H1 (cell line): ENCODE measurements at regions not wholly inside any gene's neighbourhood (a gene's known extent, or its start where the extent isn't known, plus 50 kb on each side); places are given as distances from the start of the nearest gene placed in this dataset.

ENCODE experiments used
- CTCF ChIA-PET: fragments of 300-600 bp; sonication (Branson Sonifier 250); formaldehyde crosslinking; loops from one replicate; lab custom pipeline; 2021; ENCODE audit not compliant: partially characterized antibody; lab: Charles Lee
- POLR2A ChIA-PET: fragments of 300-600 bp; sonication (Branson Sonifier 250); formaldehyde crosslinking; loops from one replicate; lab custom pipeline; 2021; ENCODE audit warnings: inconsistent platforms; ENCODE audit not compliant: partially characterized antibody; lab: Charles Lee
- DNase-seq, 2 experiments: peaks; one replicate each; pipeline versions ENCODE4 v3.0.0 to v3.0.0-alpha.2; 2010 to 2022; ENCODE audit warnings: low spot score in 2 of 2, low read depth in 1 of 2, mixed read lengths in 1 of 2
- FAIRE-seq: peaks from 2 replicates; lab custom pipeline; 2011; peaks lifted over from hg19 to GRCh38; lab: Jason Lieb, UNC
- H2AFZ ChIP-seq: 2 replicates; pipeline ENCODE4 v1.8.1; 2012; ENCODE audit warnings: low read length, inconsistent platforms
- H2AK5ac ChIP-seq: 2 replicates; pipeline ENCODE4 v1.6.1; 2013; ENCODE audit warnings: low read depth, low read length
- H2BK120ac ChIP-seq: replicated peaks from 2 replicates; pipeline ENCODE3; 2013; ENCODE audit warnings: low read depth, low read length, inconsistent platforms
- H2BK12ac ChIP-seq: 2 replicates; pipeline ENCODE4 v1.6.1; 2013; ENCODE audit warnings: low read depth, low read length
- H2BK15ac ChIP-seq: 2 replicates; pipeline ENCODE4 v1.6.1; 2013; ENCODE audit warnings: low read length
- H2BK20ac ChIP-seq: 2 replicates; pipeline ENCODE4 v1.6.1; 2013; ENCODE audit warnings: low read length
- H2BK5ac ChIP-seq: 2 replicates; pipeline ENCODE4 v1.6.1; 2013; ENCODE audit warnings: low read depth, low read length
- H3K14ac ChIP-seq: 2 replicates; pipeline ENCODE4 v1.6.1; 2013; ENCODE audit warnings: inconsistent platforms; ENCODE audit not compliant: insufficient read length
- H3K18ac ChIP-seq: 2 replicates; pipeline ENCODE4 v1.6.1; 2013; ENCODE audit warnings: low read length; ENCODE audit errors: extremely low read depth
- H3K23ac ChIP-seq: 2 replicates; pipeline ENCODE4 v1.6.1; 2013; ENCODE audit warnings: inconsistent platforms; ENCODE audit not compliant: insufficient read length
- H3K23me2 ChIP-seq: 2 replicates; pipeline ENCODE4 v1.6.1; 2013; ENCODE audit warnings: low read depth, low read length
- H3K27ac ChIP-seq: 2 replicates; pipeline ENCODE4 v1.6.1; 2011; ENCODE audit warnings: low read depth, low read length, inconsistent platforms
- H3K27me3 ChIP-seq, 4 experiments: replicated peaks in 1 of 4; 1 replicate in 1 of 4; 2 replicates in 3 of 4; pipeline versions ENCODE4 v1.6.1 to v1.8.1; 2011 to 2013; ENCODE audit warnings: low read length in 3 of 4, mild to moderate bottlenecking in 3 of 4, inconsistent platforms in 2 of 4, mixed read lengths in 2 of 4, moderate library complexity in 1 of 4; ENCODE audit not compliant: control insufficient read depth in 3 of 4, insufficient read depth in 3 of 4; ENCODE audit errors: extremely low read depth in 1 of 4
- H3K36me3 ChIP-seq, 4 experiments: 2 replicates each; pipeline versions ENCODE4 v1.6.1 to v1.8.1; 2011 to 2013; ENCODE audit warnings: mild to moderate bottlenecking in 4 of 4, low read length in 3 of 4, moderate library complexity in 2 of 4, control low read depth in 1 of 4, inconsistent platforms in 1 of 4; ENCODE audit not compliant: insufficient read depth in 4 of 4, control insufficient read depth in 2 of 4
- H3K4ac ChIP-seq: replicated peaks from 2 replicates; pipeline ENCODE3; 2013; ENCODE audit warnings: low read length, low read depth, mixed read lengths, inconsistent platforms; ENCODE audit not compliant: insufficient read length
- H3K4me1 ChIP-seq, 4 experiments: replicated peaks in 1 of 4; 1 replicate in 1 of 4; 2 replicates in 3 of 4; pipeline versions ENCODE4 v1.6.1 to v1.8.1; 2011 to 2013; ENCODE audit warnings: low read length in 3 of 4, inconsistent platforms in 2 of 4, mixed read lengths in 1 of 4; ENCODE audit not compliant: insufficient read depth in 4 of 4, control insufficient read depth in 3 of 4
- H3K4me2 ChIP-seq, 2 experiments: 2 replicates each; pipeline versions ENCODE4 v1.6.1 to v1.8.1; 2011 to 2013; ENCODE audit warnings: low read depth in 2 of 2, low read length in 2 of 2, control low read depth in 1 of 2, inconsistent platforms in 1 of 2, mild to moderate bottlenecking in 1 of 2; ENCODE audit not compliant: insufficient read depth in 1 of 2
- H3K4me3 ChIP-seq, 4 experiments: fragments of 200-600, 300-600 bp in 1 of 4; sonication (generic), shearing (Covaris generic), sonication (Bioruptor Twin) in 1 of 4; 2 replicates each; pipeline versions ENCODE4 v1.5.1 to v1.8.1; 2011 to 2016; ENCODE audit warnings: low read length in 4 of 4, low read depth in 3 of 4, control low read depth in 2 of 4, inconsistent platforms in 2 of 4, mild to moderate bottlenecking in 2 of 4, mixed read lengths in 1 of 4, moderate library complexity in 1 of 4; ENCODE audit not compliant: insufficient read depth in 2 of 4; ENCODE audit errors: extremely low read depth in 1 of 4
- H3K56ac ChIP-seq: replicated peaks from 2 replicates; pipeline ENCODE3; 2013; ENCODE audit warnings: low read depth, mild to moderate bottlenecking, mixed read lengths, low read length, inconsistent platforms; ENCODE audit not compliant: insufficient read length
- H3K79me1 ChIP-seq: 2 replicates; pipeline ENCODE4 v1.6.1; 2013; ENCODE audit warnings: low read depth, low read length, control low read depth
- H3K79me2 ChIP-seq, 2 experiments: 2 replicates each; pipeline versions ENCODE4 v1.6.1 to v1.8.1; 2012 to 2013; ENCODE audit warnings: low read length in 2 of 2, mild to moderate bottlenecking in 2 of 2, inconsistent platforms in 1 of 2; ENCODE audit not compliant: insufficient read depth in 2 of 2, control insufficient read depth in 1 of 2
- H3K9ac ChIP-seq, 4 experiments: replicated peaks in 1 of 4; 1 replicate in 1 of 4; 2 replicates in 3 of 4; pipeline versions ENCODE4 v1.6.1 to v1.8.1; 2011 to 2013; ENCODE audit warnings: low read depth in 3 of 4, low read length in 3 of 4, control low read depth in 2 of 4, mild to moderate bottlenecking in 2 of 4, moderate library complexity in 2 of 4, inconsistent platforms in 1 of 4; ENCODE audit errors: extremely low read depth in 1 of 4
- H3K9me3 ChIP-seq, 2 experiments: 2 replicates each; pipeline versions ENCODE4 v1.6.1 to v1.8.1; 2012 to 2013; ENCODE audit warnings: mild to moderate bottlenecking in 2 of 2, moderate library complexity in 2 of 2, control low read depth in 1 of 2, inconsistent platforms in 1 of 2, low read depth in 1 of 2, low read length in 1 of 2, mixed read lengths in 1 of 2; ENCODE audit not compliant: insufficient read depth in 2 of 2
- H4K20me1 ChIP-seq, 2 experiments: replicated peaks in 1 of 2; 2 replicates each; pipeline versions ENCODE3 to v1.8.1; 2011 to 2013; ENCODE audit warnings: inconsistent platforms in 2 of 2, low read length in 2 of 2, mild to moderate bottlenecking in 1 of 2; ENCODE audit not compliant: insufficient read depth in 2 of 2, control insufficient read depth in 1 of 2
- H4K5ac ChIP-seq: 2 replicates; pipeline ENCODE4 v1.6.1; 2013; ENCODE audit warnings: low read length, low read depth, mixed read lengths, inconsistent platforms; ENCODE audit not compliant: insufficient read length
- H4K8ac ChIP-seq: 2 replicates; pipeline ENCODE4 v1.8.0; 2013; ENCODE audit warnings: mild to moderate bottlenecking, moderate library complexity, low read length, inconsistent platforms; ENCODE audit not compliant: insufficient read depth; ENCODE audit errors: extremely low read depth
- H4K91ac ChIP-seq: replicated peaks from 2 replicates; pipeline ENCODE3; 2013; ENCODE audit warnings: low read length, mixed read lengths, inconsistent platforms; ENCODE audit not compliant: insufficient read length
- CBX5 ChIP-seq: fragments of 300-800, 300-1000 bp; sonication (generic); IDR thresholded peaks from 2 replicates; pipeline ENCODE4 v1.7.1; 2016; ENCODE audit warnings: antibody characterized with exemption, low read length, low read depth
- GTF2F1 ChIP-seq: IDR thresholded peaks from 2 replicates; pipeline ENCODE4 v1.6.1; 2012; ENCODE audit warnings: low read depth, low read length, improper control_type of control experiment, borderline replicate concordance
- MAX ChIP-seq: IDR thresholded peaks from 2 replicates; pipeline ENCODE4 v1.6.1; 2012; ENCODE audit warnings: inconsistent platforms
- POU5F1 ChIP-seq: IDR thresholded peaks from 2 replicates; pipeline ENCODE4 v1.6.1; 2011; ENCODE audit warnings: low read depth, mild to moderate bottlenecking, low read length, moderate library complexity
- RXRA ChIP-seq: IDR thresholded peaks from 2 replicates; pipeline ENCODE4 v1.6.1; 2011; ENCODE audit warnings: low read depth, mild to moderate bottlenecking, low read length, moderate library complexity; ENCODE audit not compliant: insufficient read depth
- SIN3A ChIP-seq, 2 experiments: IDR thresholded peaks in 1 of 2; conservative IDR thresholded peaks in 1 of 2; 2 replicates each; pipeline ENCODE4 v1.6.1; 2011 to 2012; ENCODE audit warnings: low read length in 2 of 2, improper control_type of control experiment in 1 of 2, low read depth in 1 of 2, mild to moderate bottlenecking in 1 of 2
- SUZ12 ChIP-seq: fragments of 200-600 bp; sonication (generic); IDR thresholded peaks from 2 replicates; pipeline ENCODE4 v1.6.1; 2012; ENCODE audit warnings: mild to moderate bottlenecking, inconsistent platforms, low read length, moderate library complexity, mixed read lengths
- TBP ChIP-seq: IDR thresholded peaks from 2 replicates; pipeline ENCODE4 v1.6.1; 2011; ENCODE audit warnings: low read depth, low read length, improper control_type of control experiment
- YY1 ChIP-seq: IDR thresholded peaks from 2 replicates; pipeline ENCODE4 v1.6.1; 2011; ENCODE audit warnings: low read depth, mild to moderate bottlenecking, low read length
- WGBS, 2 experiments: shearing (Covaris generic) in 1 of 2; methylation state at CpG; one replicate each; pipeline versions ENCODE4 v1.1.6 to v1.1.7; 2013 to 2015; ENCODE audit warnings: low lambda C conversion rate in 2 of 2, mixed read lengths in 2 of 2, inconsistent platforms in 1 of 2, low coverage in 1 of 2, missing lambda C conversion rate in 1 of 2; ENCODE audit not compliant: insufficient replicate concordance in 2 of 2, insufficient coverage in 1 of 2, insufficient read length in 1 of 2; ENCODE audit errors: extremely low coverage in 1 of 2, missing lambda C conversion rate in 1 of 2; 5-methylcytosine and 5-hydroxymethylcytosine counted together

- Histone ChIP-seq H3K27me3 (no peaks in the 10 kb centered on the region), H3K9ac (no peak overlapping the region), H3K23me2 (no peaks in the 10 kb centered on the region), H2BK12ac (no peak overlapping the region), H3K79me1 (no peaks in the 10 kb centered on the region), H3K9me3 (no peaks in the 10 kb centered on the region), H2AK5ac (no peak overlapping the region), H3K4ac (no peak overlapping the region), H3K18ac (no peak overlapping the region), H2BK5ac (no peak overlapping the region; the same call in 1 of the 2 replicates), H2BK15ac (no peak overlapping the region), H2AFZ (no peak overlapping the region), H3K36me3 (no peaks in the 10 kb centered on the region), H3K27ac (no peak overlapping the region), H3K14ac (no peak overlapping the region), H2BK20ac (no peak overlapping the region), H3K56ac (no peak overlapping the region), H3K4me2 (no peak overlapping the region), H4K91ac (no peak overlapping the region), H3K23ac (no peak overlapping the region), H3K79me2 (no peaks in the 10 kb centered on the region), H3K4me1 (no peaks in the 10 kb centered on the region), H4K5ac (no peak overlapping the region), H4K8ac (no peak overlapping the region), H3K4me3 (no peak overlapping the region), H2BK120ac (no peak overlapping the region), H4K20me1 (no peaks in the 10 kb centered on the region)
- 91% methylated on average over 2 of the region's 2 CpGs; no CpG with 5 or more reads in 1 of the 2 experiments for WGBS, 2 experiments
- no peak for DNase-seq
- POLR2A ChIA-PET, result no interaction called here
- CTCF ChIA-PET, result interaction anchor here (0.5 to 0.7 kb wide), 2 partner anchors 71 to 833 kb away, joined by 3 to 4 read pairs; no protein-coding TSS in a partner anchor
- FAIRE-seq, result no peak
- no peak for TF ChIP-seq SUZ12
- no peak for TF ChIP-seq SIN3A (conservative IDR thresholded peaks at IDR 0.05 in 1 of 2, IDR thresholded peaks at IDR 0.05 in 1 of 2; ENCODE audit: low read depth in 1 of 2, low read length in 2 of 2)
- no peak for TF ChIP-seq RXRA
- no peak for TF ChIP-seq TBP
- TF ChIP-seq YY1, result no peak
- TF ChIP-seq GTF2F1, result no peak
- no peak for TF ChIP-seq CBX5
- no peak for TF ChIP-seq POU5F1
- no peak for TF ChIP-seq MAX
Observed at GRCh38 chr2:145343287-145343686, 823.4 kb upstream of the ZEB2 start.
